HCT116 (cell line): ENCODE measurements at regions not wholly inside any gene's neighbourhood (a gene's known extent, or its start where the extent isn't known, plus 50 kb on each side); places are given as distances from the start of the nearest gene placed in this dataset.

Experiments used
- ATAC-seq: fragments of 200-7000 bp; cut with Tn5 transposase; 2 replicates; pipeline ENCODE4 v1.9.1; 2020; ENCODE audit warnings: mild to moderate bottlenecking, moderate library complexity
- BruUV-seq: library from RNA; stranded (reverse); fragments of 400-500 nt; replicated peaks from 2 replicates; lab custom pipeline; 2021; lab: Mats Ljungman, UMichigan
- CTCF ChIA-PET: fragments of 300-600 bp; sonication (Branson Sonifier 250); formaldehyde crosslinking; loops from one replicate; lab custom pipeline; 2021; ENCODE audit warnings: antibody characterized with exemption; lab: Charles Lee
- POLR2A ChIA-PET: fragments of 300-600, 350-600 bp; sonication (Branson Sonifier 250); formaldehyde crosslinking; loops from one replicate; lab custom pipeline; 2021; ENCODE audit warnings: antibody characterized with exemption; lab: Charles Lee
- RAD21 ChIA-PET, 2 experiments: fragments of 300-600 bp; sonication (Branson Sonifier 250); formaldehyde crosslinking; loops; one replicate each; lab custom pipeline; 2023; ENCODE audit warnings: low total read pairs in 2 of 2; ENCODE audit not compliant: uncharacterized antibody in 2 of 2, unreplicated experiment in 2 of 2, low non-redundant PET in 1 of 2; lab: Charles Lee
- DNase-seq: peaks from one replicate; pipeline ENCODE4 v3.0.0-alpha.2; 2010; ENCODE audit warnings: low read depth, low spot score
- H2AFZ ChIP-seq: fragments of 200-600 bp; shearing (Covaris generic), sonication (generic); 2 replicates; pipeline ENCODE4 v1.6.1; 2017; ENCODE audit warnings: low read depth, mixed run types, mixed read lengths, antibody characterized with exemption, low read length; ENCODE audit not compliant: poor library complexity, severe bottlenecking
- H3K27ac ChIP-seq: 2 replicates; pipeline ENCODE4 v1.5.1; 2012; ENCODE audit warnings: low read depth, low read length
- H3K27me3 ChIP-seq: fragments of 200-600 bp; sonication (generic); 2 replicates; pipeline ENCODE4 v1.6.1; 2016; ENCODE audit warnings: mixed run types, low read length, mixed read lengths; ENCODE audit not compliant: insufficient read depth
- H3K36me3 ChIP-seq, 2 experiments: fragments of 200-500 bp in 1 of 2; fragments of 200-600 bp in 1 of 2; sonication (Bioruptor generic) in 1 of 2; sonication (generic) in 1 of 2; 2 replicates each; pipeline versions ENCODE4 v1.5.1 to v1.6.1; 2014 to 2016; ENCODE audit warnings: low read length in 2 of 2, inconsistent platforms in 1 of 2, mixed read lengths in 1 of 2, mixed run types in 1 of 2; ENCODE audit not compliant: insufficient read depth in 2 of 2, control insufficient read depth in 1 of 2
- H3K4me1 ChIP-seq, 2 experiments: fragments of 200-600 bp in 1 of 2; sonication (generic) in 1 of 2; 2 replicates each; pipeline versions ENCODE4 v1.5.1 to v1.6.1; 2012 to 2017; ENCODE audit warnings: low read length in 2 of 2, inconsistent platforms in 1 of 2, mild to moderate bottlenecking in 1 of 2, mixed read lengths in 1 of 2, mixed run types in 1 of 2, moderate library complexity in 1 of 2; ENCODE audit not compliant: insufficient read depth in 2 of 2, control insufficient read depth in 1 of 2
- H3K4me2 ChIP-seq: fragments of 200-600 bp; sonication (generic); 2 replicates; pipeline ENCODE4 v1.6.1; 2017; ENCODE audit warnings: mixed run types, low read length, mixed read lengths
- H3K4me3 ChIP-seq, 2 experiments: fragments of 200-600 bp in 1 of 2; sonication (generic) in 1 of 2; replicated peaks in 1 of 2; 2 replicates each; pipeline ENCODE4 v1.5.1; 2011 to 2016; ENCODE audit warnings: low read length in 2 of 2, control low read depth in 1 of 2, low read depth in 1 of 2, mild to moderate bottlenecking in 1 of 2, mixed read lengths in 1 of 2, mixed run types in 1 of 2
- H3K79me2 ChIP-seq: fragments of 200-600 bp; sonication (generic); 2 replicates; pipeline ENCODE4 v1.6.1; 2017; ENCODE audit warnings: mild to moderate bottlenecking, mixed run types, low read length, moderate library complexity, mixed read lengths; ENCODE audit not compliant: insufficient read depth
- H3K9ac ChIP-seq: fragments of 200-600 bp; sonication (generic); 2 replicates; pipeline ENCODE4 v1.6.1; 2016; ENCODE audit warnings: low read length, mixed read lengths
- H3K9me2 ChIP-seq: fragments of 200-600 bp; sonication (generic), shearing (Covaris generic); 2 replicates; pipeline ENCODE4 v1.6.1; 2017; ENCODE audit warnings: mixed run types, mild to moderate bottlenecking, moderate library complexity; ENCODE audit not compliant: insufficient read depth
- H3K9me3 ChIP-seq, 2 experiments: fragments of 200-500 bp in 1 of 2; fragments of 200-600 bp in 1 of 2; sonication (Bioruptor generic) in 1 of 2; sonication (generic) in 1 of 2; 2 replicates each; pipeline ENCODE4 v1.6.1; 2014 to 2017; ENCODE audit warnings: low read length in 2 of 2, mixed read lengths in 2 of 2, inconsistent platforms in 1 of 2, low read depth in 1 of 2, mild to moderate bottlenecking in 1 of 2, mixed run types in 1 of 2, moderate library complexity in 1 of 2; ENCODE audit not compliant: control insufficient read depth in 1 of 2, insufficient read depth in 1 of 2
- H4K20me1 ChIP-seq: fragments of 200-600 bp; sonication (generic), shearing (Covaris generic); 2 replicates; pipeline ENCODE4 v1.6.1; 2017; ENCODE audit warnings: mixed run types, mild to moderate bottlenecking, moderate library complexity; ENCODE audit not compliant: insufficient read depth
- CBX3 ChIP-seq: IDR thresholded peaks from 2 replicates; pipeline ENCODE4 v1.6.1; 2012; ENCODE audit warnings: low read depth
- CEBPB ChIP-seq: IDR thresholded peaks from 2 replicates; pipeline ENCODE4 v1.6.1; 2012; ENCODE audit warnings: low read depth
- EGR1 ChIP-seq: IDR thresholded peaks from 2 replicates; pipeline ENCODE4 v1.6.1; 2012; ENCODE audit warnings: low read depth
- ELF1 ChIP-seq: IDR thresholded peaks from 2 replicates; pipeline ENCODE4 v1.6.1; 2012; ENCODE audit warnings: low read depth, borderline replicate concordance
- EZH2 ChIP-seq: fragments of 200-600 bp; sonication (generic); IDR thresholded peaks from 2 replicates; pipeline ENCODE4 v1.6.1; 2017; ENCODE audit warnings: antibody characterized with exemption, mixed run types
- EZH2phosphoT487 ChIP-seq: fragments of 200-600 bp; IDR thresholded peaks from 2 replicates; pipeline ENCODE4 v1.6.1; 2018; ENCODE audit warnings: antibody characterized with exemption, borderline replicate concordance
- FOSL1 ChIP-seq: IDR thresholded peaks from 2 replicates; pipeline ENCODE4 v1.6.1; 2012; ENCODE audit warnings: low read depth
- POLR2A ChIP-seq: IDR thresholded peaks from 2 replicates; pipeline ENCODE4 v1.7.0; 2011; ENCODE audit warnings: borderline replicate concordance; ENCODE audit not compliant: insufficient read depth, insufficient read length; ENCODE audit errors: extremely low read depth
- POLR2AphosphoS5 ChIP-seq: IDR thresholded peaks from 2 replicates; pipeline ENCODE4 v1.6.1; 2011; ENCODE audit warnings: mild to moderate bottlenecking, low read depth, low read length, moderate library complexity
- RAD21 ChIP-seq: IDR thresholded peaks from 2 replicates; pipeline ENCODE4 v1.6.1; 2012; ENCODE audit warnings: low read depth, mild to moderate bottlenecking
- SIN3A ChIP-seq: IDR thresholded peaks from 2 replicates; pipeline ENCODE4 v1.6.1; 2012; ENCODE audit warnings: low read depth
- SP1 ChIP-seq: IDR thresholded peaks from 2 replicates; pipeline ENCODE4 v1.6.1; 2012; ENCODE audit warnings: low read depth
- SRF ChIP-seq: IDR thresholded peaks from 2 replicates; pipeline ENCODE4 v1.6.1; 2012; ENCODE audit warnings: low read depth
- TCF7L2 ChIP-seq: IDR thresholded peaks from 2 replicates; pipeline ENCODE4 v1.7.0; 2011; ENCODE audit warnings: borderline replicate concordance, inconsistent platforms; ENCODE audit not compliant: insufficient read depth, insufficient read length; ENCODE audit errors: extremely low read depth
- YY1 ChIP-seq: IDR thresholded peaks from 2 replicates; pipeline ENCODE4 v1.6.1; 2011; ENCODE audit warnings: low read length, low read depth, moderate library complexity, mild to moderate bottlenecking; ENCODE audit not compliant: insufficient replicate concordance; ENCODE audit errors: extremely low read depth
- ZFX ChIP-seq: fragments of 450-650 bp; IDR thresholded peaks from 2 replicates; pipeline ENCODE4 v1.6.1; 2017
- intact Hi-C: fragments of 100-400 bp; cut with micrococcal nuclease; formaldehyde crosslinking; loops from 2 replicates; pipeline ENCODE4 v1.10.0; 2022
- TF ChIP-seq, protein P1 (sequence below): IDR thresholded peaks from 2 replicates; pipeline ENCODE4 v1.6.1; 2012

GRCh38 chr2:64807417-64807816 is 153.7 kb upstream of the SERTAD2 start (continued):
- TF ChIP-seq ZFX = no peak
- TF ChIP-seq CBX3 = peak; percentile 92

DNA sequence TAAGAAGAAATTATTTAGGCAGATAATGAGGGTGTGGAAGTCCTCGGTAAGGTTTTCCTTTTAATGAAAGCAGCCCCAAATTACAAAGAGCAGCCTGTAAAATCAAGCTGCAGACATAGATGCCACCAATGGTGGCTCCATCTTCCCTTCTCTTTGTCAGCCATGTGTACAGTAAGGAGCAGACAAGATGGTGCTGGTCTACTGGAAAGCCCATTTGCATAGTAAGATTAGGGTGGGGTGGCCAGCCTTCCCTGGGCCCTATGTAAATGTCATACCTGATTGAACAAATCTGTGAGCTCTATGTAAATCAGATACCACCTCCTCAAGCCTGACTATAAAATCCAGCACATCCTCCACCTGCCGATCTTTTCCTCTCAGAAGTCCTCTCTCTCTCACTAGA is 154.4 kb upstream of the SERTAD2 start:
- ATAC-seq (no peak), DNase-seq (no peak)
- no peaks in the 10 kb centered on the region for H3K79me2 ChIP-seq
- no peaks in the 10 kb centered on the region for H4K20me1 ChIP-seq
- H2AFZ ChIP-seq = no peak overlapping the region
- BruUV-seq = no TSS peak
- peaks cover 13 to 25% of the 10 kb centered on the region in 2 experiments for H3K4me1 ChIP-seq
- H3K4me3 ChIP-seq = no peak overlapping the region
- H3K27ac ChIP-seq = no peak overlapping the region; the same call in 1 of the 2 replicates
- H3K27me3 ChIP-seq = no peaks in the 10 kb centered on the region
- no peaks in the 10 kb centered on the region for H3K9me3 ChIP-seq
- peak overlapping the region; percentile 54; the same call in 1 of the 2 replicates for H3K4me2 ChIP-seq
- ChIA-PET RAD21 (no interaction called here), POLR2A (interaction anchor here (0.7 kb wide), 1 partner anchor 31 kb away, joined by 6 read pairs; no protein-coding TSS in a partner anchor), CTCF (interaction anchor here (0.5 to 1.2 kb wide), 2 partner anchors 23 to 224 kb away, joined by 3 to 4 read pairs; no protein-coding TSS in a partner anchor)
- TF ChIP-seq SIN3A = no peak
- no peak for TF ChIP-seq EZH2
- TF ChIP-seq SP1 = no peak
- no peak for TF ChIP-seq EZH2phosphoT487
- TF ChIP-seq ELF1 = no peak
- TF ChIP-seq RAD21 = no peak
- TF ChIP-seq POLR2A = no peak
- TF ChIP-seq FOSL1 = no peak
- no peak for TF ChIP-seq TCF7L2
- TF ChIP-seq SRF = no peak
- TF ChIP-seq POLR2AphosphoS5 = no peak
- no peak for TF ChIP-seq YY1
- no peak for TF ChIP-seq ZFX
- TF ChIP-seq, protein P1, sequence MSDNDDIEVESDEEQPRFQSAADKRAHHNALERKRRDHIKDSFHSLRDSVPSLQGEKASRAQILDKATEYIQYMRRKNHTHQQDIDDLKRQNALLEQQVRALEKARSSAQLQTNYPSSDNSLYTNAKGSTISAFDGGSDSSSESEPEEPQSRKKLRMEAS = no peak
- no peak for TF ChIP-seq CEBPB
- no peak for TF ChIP-seq EGR1
- intact Hi-C loops = no loop called here
- H3K9ac ChIP-seq = no peak overlapping the region
- H3K36me3 ChIP-seq = no peaks in the 10 kb centered on the region
- no peaks in the 10 kb centered on the region for H3K9me2 ChIP-seq
